Natural killer cell (primary cell): ENCODE measurements at regions not wholly inside any gene's neighbourhood (a gene's known extent, or its start where the extent isn't known, plus 50 kb on each side); places are given as distances from the start of the nearest gene placed in this dataset.

Experiments
- ATAC-seq, 3 donors: fragments of 150-1000 bp in 2 of 3; fragments of 200-7000 bp in 1 of 3; cut with Tn5 transposase; 1 replicate in 1 of 3; 2 replicates in 2 of 3; pipeline ENCODE4 v1.10.0; 2021; ENCODE audit warnings: mild to moderate bottlenecking in 2 of 3, moderate library complexity in 2 of 3
- DNase-seq, 2 donors: peaks; one replicate each; pipeline versions ENCODE4 v3.0.0 to v3.0.0-alpha.2; 2013 to 2021; ENCODE audit warnings: mixed read lengths in 1 of 2
- H3K27ac ChIP-seq: one replicate; pipeline ENCODE4 v1.5.1; 2013; ENCODE audit warnings: mild to moderate bottlenecking, low read length
- H3K27me3 ChIP-seq: one replicate; pipeline ENCODE4 v1.6.1; 2013; ENCODE audit warnings: low read length; ENCODE audit not compliant: control insufficient read depth, insufficient read depth
- H3K36me3 ChIP-seq: one replicate; pipeline ENCODE4 v1.6.1; 2013; ENCODE audit warnings: low read length; ENCODE audit not compliant: control insufficient read depth, insufficient read depth
- H3K4me1 ChIP-seq: one replicate; pipeline ENCODE4 v1.6.1; 2013; ENCODE audit warnings: low read length; ENCODE audit not compliant: control insufficient read depth, insufficient read depth
- H3K4me3 ChIP-seq: one replicate; pipeline ENCODE4 v1.5.1; 2013; ENCODE audit warnings: low read length
- H3K9me3 ChIP-seq: one replicate; pipeline ENCODE4 v1.6.1; 2013; ENCODE audit warnings: low read length; ENCODE audit not compliant: control insufficient read depth, insufficient read depth
- H3K27ac Mint-ChIP-seq, 2 donors: one replicate each; pipeline ENCODE4 v1.8.0; 2022; ENCODE audit warnings: mild to moderate bottlenecking in 2 of 2, mixed read lengths in 2 of 2, moderate library complexity in 1 of 2
- H3K27me3 Mint-ChIP-seq, 2 donors: one replicate each; pipeline ENCODE4 v1.8.0; 2022; ENCODE audit warnings: low read depth in 2 of 2, mixed read lengths in 2 of 2
- H3K36me3 Mint-ChIP-seq: one replicate; pipeline ENCODE4 v1.8.0; 2022; ENCODE audit warnings: mixed read lengths
- H3K4me1 Mint-ChIP-seq, 2 donors: one replicate each; pipeline ENCODE4 v1.8.0; 2022; ENCODE audit warnings: mixed read lengths in 2 of 2
- H3K4me3 Mint-ChIP-seq: one replicate; pipeline ENCODE4 v1.8.0; 2022; ENCODE audit warnings: mild to moderate bottlenecking, moderate library complexity, mixed read lengths
- H3K9me3 Mint-ChIP-seq, 2 donors: one replicate each; pipeline ENCODE4 v1.8.0; 2022; ENCODE audit warnings: mixed read lengths in 2 of 2
- WGBS: methylation state at CpG from one replicate; pipeline ENCODE4 v1.1.7; 2013; ENCODE audit warnings: missing lambda C conversion rate; ENCODE audit not compliant: insufficient coverage; 5-methylcytosine and 5-hydroxymethylcytosine counted together
- intact Hi-C: fragments of 100-400 bp; cut with micrococcal nuclease; formaldehyde crosslinking; loops from one replicate; pipeline ENCODE4 v1.14.2; 2022
- TF ChIP-seq, protein P1 (sequence below): fragments of 200-600 bp; IDR thresholded peaks from one replicate; pipeline ENCODE4 v1.8.0; 2022; ENCODE audit warnings: antibody characterized with exemption

DNA sequence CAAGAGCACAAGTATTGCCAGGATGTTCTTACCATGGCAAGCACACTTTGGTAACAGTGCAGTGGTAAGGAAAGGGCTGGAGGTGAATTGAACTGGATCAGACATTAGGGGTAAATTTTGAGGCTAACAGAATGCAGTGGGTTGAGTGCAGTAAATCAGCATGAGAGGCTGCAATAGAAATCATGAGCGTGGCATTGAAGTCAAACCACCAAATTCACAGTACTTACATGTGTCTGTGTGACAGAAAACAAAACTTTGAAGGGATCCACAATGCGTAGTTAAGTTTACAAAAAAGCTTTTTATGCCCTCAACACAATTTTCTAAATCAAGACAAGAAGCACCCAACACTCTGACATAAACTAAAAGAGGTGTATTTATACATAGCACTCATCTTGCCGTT lies 428.0 kb upstream of the ARHGEF26 start:
- Mint-ChIP-seq H3K4me1 (no peaks in the 10 kb centered on the region), H3K27ac (no peak overlapping the region), H3K36me3 (no peaks in the 10 kb centered on the region), H3K9me3 (no peaks in the 10 kb centered on the region), H3K4me3 (no peak overlapping the region), H3K27me3 (peaks cover 3 to 20% of the 10 kb centered on the region in 2 donors)
- intact Hi-C loops, result no loop called here
- no peak for DNase-seq
- ATAC-seq, result no peak
- TF ChIP-seq, protein P1, sequence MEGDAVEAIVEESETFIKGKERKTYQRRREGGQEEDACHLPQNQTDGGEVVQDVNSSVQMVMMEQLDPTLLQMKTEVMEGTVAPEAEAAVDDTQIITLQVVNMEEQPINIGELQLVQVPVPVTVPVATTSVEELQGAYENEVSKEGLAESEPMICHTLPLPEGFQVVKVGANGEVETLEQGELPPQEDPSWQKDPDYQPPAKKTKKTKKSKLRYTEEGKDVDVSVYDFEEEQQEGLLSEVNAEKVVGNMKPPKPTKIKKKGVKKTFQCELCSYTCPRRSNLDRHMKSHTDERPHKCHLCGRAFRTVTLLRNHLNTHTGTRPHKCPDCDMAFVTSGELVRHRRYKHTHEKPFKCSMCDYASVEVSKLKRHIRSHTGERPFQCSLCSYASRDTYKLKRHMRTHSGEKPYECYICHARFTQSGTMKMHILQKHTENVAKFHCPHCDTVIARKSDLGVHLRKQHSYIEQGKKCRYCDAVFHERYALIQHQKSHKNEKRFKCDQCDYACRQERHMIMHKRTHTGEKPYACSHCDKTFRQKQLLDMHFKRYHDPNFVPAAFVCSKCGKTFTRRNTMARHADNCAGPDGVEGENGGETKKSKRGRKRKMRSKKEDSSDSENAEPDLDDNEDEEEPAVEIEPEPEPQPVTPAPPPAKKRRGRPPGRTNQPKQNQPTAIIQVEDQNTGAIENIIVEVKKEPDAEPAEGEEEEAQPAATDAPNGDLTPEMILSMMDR, result no peak
- no peak overlapping the region for H3K27ac ChIP-seq
- no peaks in the 10 kb centered on the region for H3K9me3 ChIP-seq
- no peak overlapping the region for H3K4me3 ChIP-seq
- no peaks in the 10 kb centered on the region for H3K36me3 ChIP-seq
- no peaks in the 10 kb centered on the region for H3K27me3 ChIP-seq
- WGBS, result 76% methylated on average over 3 of the region's 3 CpGs
- no peaks in the 10 kb centered on the region for H3K4me1 ChIP-seq

DNA sequence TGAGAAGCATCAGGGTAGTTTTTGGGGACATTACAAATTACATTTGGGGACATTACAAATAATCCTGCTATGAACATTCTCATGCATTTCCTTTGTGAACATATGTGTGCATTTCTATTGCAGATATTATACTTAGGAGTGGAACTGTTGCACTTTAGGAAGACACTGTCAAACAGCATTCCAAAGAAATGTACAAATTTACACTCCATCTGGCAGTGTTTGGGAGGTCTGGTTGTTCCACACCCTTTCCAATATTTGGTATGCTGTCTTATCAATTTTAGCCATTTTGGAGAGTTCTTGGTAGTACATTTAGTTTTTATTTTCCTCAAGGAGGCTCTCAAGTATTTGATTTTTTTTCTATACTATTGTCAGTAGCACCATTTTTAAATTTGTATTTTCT lies 419.1 kb upstream of the ARHGEF26 start:
- intact Hi-C loops, result no loop called here
- H3K27ac ChIP-seq, result no peak overlapping the region
- peaks cover 8 to 19% of the 10 kb centered on the region in 2 donors for H3K27me3 Mint-ChIP-seq
- DNase-seq (no peak), ATAC-seq (no peak)
- H3K4me3 Mint-ChIP-seq, result no peak overlapping the region
- no peak overlapping the region for H3K27ac Mint-ChIP-seq
- TF ChIP-seq, protein P1, result no peak
- H3K36me3 ChIP-seq, result no peaks in the 10 kb centered on the region
- no peaks in the 10 kb centered on the region for H3K9me3 ChIP-seq
- H3K27me3 ChIP-seq, result peaks cover 8% of the 10 kb centered on the region
- no peaks in the 10 kb centered on the region for H3K4me1 Mint-ChIP-seq
- H3K4me1 ChIP-seq, result no peaks in the 10 kb centered on the region
- H3K36me3 Mint-ChIP-seq, result no peaks in the 10 kb centered on the region
- H3K4me3 ChIP-seq, result no peak overlapping the region
- H3K9me3 Mint-ChIP-seq, result no peaks in the 10 kb centered on the region

DNA sequence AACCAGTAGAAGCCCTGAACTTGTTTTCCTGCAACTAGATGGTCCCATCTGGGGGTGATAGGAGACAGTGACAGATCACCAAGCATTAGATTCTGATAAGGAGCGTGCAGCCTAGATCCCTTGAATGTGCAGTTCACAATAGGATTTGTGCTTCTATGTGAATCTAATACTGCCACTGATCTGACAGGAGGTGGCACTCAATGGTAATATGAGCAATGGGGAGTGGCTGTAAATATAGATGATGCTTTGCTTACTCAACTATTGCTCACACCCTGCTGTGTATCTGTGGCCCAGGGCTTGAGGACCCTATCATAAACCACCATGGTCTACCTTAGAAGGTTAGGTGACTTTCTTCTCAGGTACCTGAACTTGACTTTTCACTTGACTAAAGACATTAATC lies 417.1 kb upstream of the ARHGEF26 start:
- no peaks in the 10 kb centered on the region for H3K36me3 ChIP-seq
- H3K36me3 Mint-ChIP-seq, result no peaks in the 10 kb centered on the region
- no peak overlapping the region for H3K4me3 ChIP-seq
- no peak overlapping the region for H3K27ac ChIP-seq
- H3K27me3 ChIP-seq, result peaks cover 8% of the 10 kb centered on the region
- no peaks in the 10 kb centered on the region for H3K9me3 Mint-ChIP-seq
- H3K9me3 ChIP-seq, result no peaks in the 10 kb centered on the region
- intact Hi-C loops, result no loop called here
- TF ChIP-seq, protein P1, result no peak
- ATAC-seq (no peak), DNase-seq (no peak)
- no peak overlapping the region for H3K4me3 Mint-ChIP-seq
- 96% methylated on average over 1 of the region's 1 CpG for WGBS
- no peaks in the 10 kb centered on the region for H3K4me1 ChIP-seq
- H3K27me3 Mint-ChIP-seq, result peaks cover 15 to 21% of the 10 kb centered on the region in 2 donors
- H3K27ac Mint-ChIP-seq, result no peak overlapping the region
- H3K4me1 Mint-ChIP-seq, result no peaks in the 10 kb centered on the region

DNA sequence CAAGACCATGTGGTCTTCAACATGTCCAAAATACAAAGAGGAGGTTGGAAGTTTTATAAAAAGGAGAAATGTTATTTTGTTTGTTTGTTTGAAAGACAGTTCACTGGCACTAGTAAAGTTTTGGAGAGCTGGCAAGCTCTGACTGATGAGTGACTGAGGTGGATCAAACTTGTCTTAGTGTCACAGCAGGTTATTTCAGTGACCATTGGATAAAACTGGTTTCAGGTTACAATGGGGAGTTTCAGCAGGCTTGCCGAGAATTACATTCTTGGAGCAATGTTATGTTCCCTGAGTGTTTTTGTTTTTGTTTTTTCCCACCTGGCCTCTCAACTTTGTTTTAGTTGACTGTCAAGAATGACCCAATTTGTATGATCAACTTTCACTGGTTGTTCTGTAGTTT lies 414.5 kb upstream of the ARHGEF26 start:
- Mint-ChIP-seq H3K27me3 (peaks cover 29 to 33% of the 10 kb centered on the region in 2 donors), H3K36me3 (no peaks in the 10 kb centered on the region), H3K27ac (no peak overlapping the region), H3K4me1 (no peaks in the 10 kb centered on the region), H3K4me3 (no peak overlapping the region), H3K9me3 (no peaks in the 10 kb centered on the region)
- no peak overlapping the region for H3K27ac ChIP-seq
- no peaks in the 10 kb centered on the region for H3K36me3 ChIP-seq
- no peak for DNase-seq
- no peak overlapping the region for H3K4me3 ChIP-seq
- H3K4me1 ChIP-seq, result no peaks in the 10 kb centered on the region
- intact Hi-C loops, result no loop called here
- no peak for ATAC-seq
- H3K9me3 ChIP-seq, result no peaks in the 10 kb centered on the region
- peaks cover 8% of the 10 kb centered on the region for H3K27me3 ChIP-seq
- 70% methylated on average over 1 of the region's 1 CpG for WGBS
- TF ChIP-seq, protein P1, result no peak
